Progenitor cell of endocrine pancreas (in vitro differentiated cells): ENCODE measurements at regions not wholly inside any gene's neighbourhood (a gene's known extent, or its start where the extent isn't known, plus 50 kb on each side); places are given as distances from the start of the nearest gene placed in this dataset.

Source experiments
- DNase-seq: peaks from one replicate; pipeline ENCODE4 v3.0.0; 2021; ENCODE audit warnings: low spot score; ENCODE audit not compliant: unreplicated experiment
- H3K27ac Mint-ChIP-seq: 2 replicates; pipeline ENCODE4 v1.8.0; 2021; ENCODE audit warnings: mild to moderate bottlenecking, moderate library complexity, mixed read lengths
- H3K27me3 Mint-ChIP-seq: 2 replicates; pipeline ENCODE4 v1.8.0; 2021; ENCODE audit warnings: mixed read lengths
- H3K36me3 Mint-ChIP-seq: 2 replicates; pipeline ENCODE4 v1.8.0; 2022; ENCODE audit warnings: mixed read lengths; ENCODE audit not compliant: insufficient read depth
- H3K4me1 Mint-ChIP-seq: 2 replicates; pipeline ENCODE4 v1.8.0; 2021; ENCODE audit warnings: low read depth, mixed read lengths
- H3K4me3 Mint-ChIP-seq: 2 replicates; pipeline ENCODE4 v1.8.0; 2021; ENCODE audit warnings: low read depth, mild to moderate bottlenecking, moderate library complexity, mixed read lengths
- H3K9me3 Mint-ChIP-seq: 2 replicates; pipeline ENCODE4 v1.8.0; 2021; ENCODE audit warnings: low read depth, mixed read lengths
- CTCF ChIP-seq: fragments of 200-600 bp; sonication (generic); IDR thresholded peaks from one replicate; pipeline ENCODE4 v1.5.0; 2021; ENCODE audit warnings: antibody characterized with exemption, mild to moderate bottlenecking; ENCODE audit not compliant: unreplicated experiment

- H3K27ac Mint-ChIP-seq = no peak overlapping the region
- H3K4me1 Mint-ChIP-seq = no peaks in the 10 kb centered on the region
- no peaks in the 10 kb centered on the region for H3K36me3 Mint-ChIP-seq
- DNase-seq = no peak
- H3K4me3 Mint-ChIP-seq = no peak overlapping the region
- H3K9me3 Mint-ChIP-seq = peaks cover 3% of the 10 kb centered on the region
- no peaks in the 10 kb centered on the region for H3K27me3 Mint-ChIP-seq
- no peak for TF ChIP-seq CTCF
Measured at GRCh38 chr13:87999788-88000187, 328.6 kb downstream of the SLITRK5 start.

GRCh38 chr13:88000239-88000638, 329.1 kb downstream of the SLITRK5 start:
- H3K27me3 Mint-ChIP-seq = no peaks in the 10 kb centered on the region
- H3K4me1 Mint-ChIP-seq = no peaks in the 10 kb centered on the region
- no peaks in the 10 kb centered on the region for H3K36me3 Mint-ChIP-seq
- H3K4me3 Mint-ChIP-seq = no peak overlapping the region
- peaks cover 3% of the 10 kb centered on the region for H3K9me3 Mint-ChIP-seq
- no peak for TF ChIP-seq CTCF
- DNase-seq = no peak
- no peak overlapping the region for H3K27ac Mint-ChIP-seq

GRCh38 chr13:88000787-88001186, 329.6 kb downstream of the SLITRK5 start:
- DNase-seq = no peak
- no peaks in the 10 kb centered on the region for H3K4me1 Mint-ChIP-seq
- TF ChIP-seq CTCF = no peak
- H3K9me3 Mint-ChIP-seq = peaks cover 3% of the 10 kb centered on the region
- H3K27me3 Mint-ChIP-seq = no peaks in the 10 kb centered on the region
- no peak overlapping the region for H3K4me3 Mint-ChIP-seq
- H3K27ac Mint-ChIP-seq = no peak overlapping the region
- H3K36me3 Mint-ChIP-seq = no peaks in the 10 kb centered on the region

- Mint-ChIP-seq H3K4me1 (no peaks in the 10 kb centered on the region), H3K36me3 (no peaks in the 10 kb centered on the region), H3K9me3 (peaks cover 4% of the 10 kb centered on the region), H3K27ac (no peak overlapping the region), H3K27me3 (no peaks in the 10 kb centered on the region), H3K4me3 (no peak overlapping the region)
- TF ChIP-seq CTCF = no peak
- no peak for DNase-seq
Measured at GRCh38 chr13:88005188-88005587, 334.0 kb downstream of the SLITRK5 start.

- Mint-ChIP-seq H3K27me3 (no peaks in the 10 kb centered on the region), H3K9me3 (peaks cover 15% of the 10 kb centered on the region), H3K36me3 (no peaks in the 10 kb centered on the region), H3K4me1 (no peaks in the 10 kb centered on the region), H3K4me3 (no peak overlapping the region), H3K27ac (no peak overlapping the region)
- no peak for TF ChIP-seq CTCF
- DNase-seq = no peak
Measured at GRCh38 chr13:88014527-88014926, 343.4 kb downstream of the SLITRK5 start.
